ENCODE measurements at regions not wholly inside any gene's neighbourhood (a gene's known extent, or its start where the extent isn't known, plus 50 kb on each side); places are given as distances from the start of the nearest gene placed in this dataset.
A peak's percentile ranks its signal among the peaks of the same experiment; 100 is the strongest.

- no peaks in the 10 kb centered on the region for H3K9me3 ChIP-seq (ENCODE audit: control insufficient read depth, low read length)
- no peaks in the 10 kb centered on the region for H3K79me2 ChIP-seq
- H3K27ac ChIP-seq: peak overlapping the region; percentile 55
- no peaks in the 10 kb centered on the region for H3K27me3 ChIP-seq (ENCODE audit: control insufficient read depth, insufficient read depth, low read length)
- no peak overlapping the region for H3K4me2 ChIP-seq (ENCODE audit: low read length)
- no peak overlapping the region for H3K4me3 ChIP-seq (ENCODE audit: low read depth, low read length)
- no peak overlapping the region for H3K9ac ChIP-seq
- peaks cover 14% of the 10 kb centered on the region for H3K4me1 ChIP-seq
- H2AFZ ChIP-seq: no peak overlapping the region
- TF ChIP-seq, protein P1, sequence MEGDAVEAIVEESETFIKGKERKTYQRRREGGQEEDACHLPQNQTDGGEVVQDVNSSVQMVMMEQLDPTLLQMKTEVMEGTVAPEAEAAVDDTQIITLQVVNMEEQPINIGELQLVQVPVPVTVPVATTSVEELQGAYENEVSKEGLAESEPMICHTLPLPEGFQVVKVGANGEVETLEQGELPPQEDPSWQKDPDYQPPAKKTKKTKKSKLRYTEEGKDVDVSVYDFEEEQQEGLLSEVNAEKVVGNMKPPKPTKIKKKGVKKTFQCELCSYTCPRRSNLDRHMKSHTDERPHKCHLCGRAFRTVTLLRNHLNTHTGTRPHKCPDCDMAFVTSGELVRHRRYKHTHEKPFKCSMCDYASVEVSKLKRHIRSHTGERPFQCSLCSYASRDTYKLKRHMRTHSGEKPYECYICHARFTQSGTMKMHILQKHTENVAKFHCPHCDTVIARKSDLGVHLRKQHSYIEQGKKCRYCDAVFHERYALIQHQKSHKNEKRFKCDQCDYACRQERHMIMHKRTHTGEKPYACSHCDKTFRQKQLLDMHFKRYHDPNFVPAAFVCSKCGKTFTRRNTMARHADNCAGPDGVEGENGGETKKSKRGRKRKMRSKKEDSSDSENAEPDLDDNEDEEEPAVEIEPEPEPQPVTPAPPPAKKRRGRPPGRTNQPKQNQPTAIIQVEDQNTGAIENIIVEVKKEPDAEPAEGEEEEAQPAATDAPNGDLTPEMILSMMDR (IDR thresholded peaks at IDR 0.05): no peak
- no peaks in the 10 kb centered on the region for H3K36me3 ChIP-seq (ENCODE audit: control insufficient read depth, insufficient read depth, low read length)
These were observed 204.7 kb upstream of the DACH1 start for GRCh38 chr13:72071713-72072112.

DNA sequence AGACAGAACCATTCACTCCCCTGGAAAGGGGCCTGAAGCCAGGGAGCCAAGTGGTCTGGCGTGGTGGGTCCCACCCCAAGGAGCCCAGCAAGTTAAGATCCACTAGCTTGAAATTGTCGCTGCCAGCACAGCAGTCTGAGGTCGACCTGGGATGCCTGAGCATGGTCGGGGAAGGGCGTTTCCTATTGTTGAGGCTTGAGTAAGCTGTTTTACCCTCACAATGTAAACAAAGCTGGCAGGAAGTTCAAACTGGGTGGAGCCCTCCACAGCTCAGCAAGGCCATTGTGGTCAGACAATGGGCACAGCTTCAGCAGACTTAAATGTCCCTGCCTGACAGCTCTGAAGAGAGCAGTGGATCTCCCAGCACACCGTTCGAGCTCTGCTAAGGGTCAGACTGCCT, 195.6 kb upstream of the DACH1 start:
- Histone ChIP-seq H3K27me3 (ENCODE audit: control insufficient read depth, insufficient read depth, low read length) (no peaks in the 10 kb centered on the region), H3K9me3 (ENCODE audit: control insufficient read depth, low read length) (no peaks in the 10 kb centered on the region), H3K9ac (no peak overlapping the region), H2AFZ (no peak overlapping the region), H3K4me2 (ENCODE audit: low read length) (no peak overlapping the region), H3K27ac (no peak overlapping the region), H3K4me1 (no peaks in the 10 kb centered on the region), H3K4me3 (ENCODE audit: low read depth, low read length) (no peak overlapping the region), H3K79me2 (peaks cover 2% of the 10 kb centered on the region), H3K36me3 (ENCODE audit: control insufficient read depth, insufficient read depth, low read length) (no peaks in the 10 kb centered on the region)
- TF ChIP-seq, protein P1 (IDR thresholded peaks at IDR 0.05): no peak

GRCh38 chr13:72061613-72062012, 194.6 kb upstream of the DACH1 start:
- H3K4me3 ChIP-seq (ENCODE audit: low read depth, low read length): no peak overlapping the region
- no peak overlapping the region for H3K9ac ChIP-seq
- H3K36me3 ChIP-seq (ENCODE audit: control insufficient read depth, insufficient read depth, low read length): no peaks in the 10 kb centered on the region
- peaks cover 2% of the 10 kb centered on the region for H3K79me2 ChIP-seq
- no peaks in the 10 kb centered on the region for H3K9me3 ChIP-seq (ENCODE audit: control insufficient read depth, low read length)
- H3K27ac ChIP-seq: no peak overlapping the region
- H3K4me2 ChIP-seq (ENCODE audit: low read length): no peak overlapping the region
- no peaks in the 10 kb centered on the region for H3K27me3 ChIP-seq (ENCODE audit: control insufficient read depth, insufficient read depth, low read length)
- no peak overlapping the region for H2AFZ ChIP-seq
- no peaks in the 10 kb centered on the region for H3K4me1 ChIP-seq
- TF ChIP-seq, protein P1 (IDR thresholded peaks at IDR 0.05): no peak

- Histone ChIP-seq H3K9me3 (ENCODE audit: control insufficient read depth, low read length) (no peaks in the 10 kb centered on the region), H3K4me1 (peaks cover 13% of the 10 kb centered on the region), H3K4me3 (ENCODE audit: low read depth, low read length) (no peak overlapping the region), H2AFZ (no peak overlapping the region), H3K4me2 (ENCODE audit: low read length) (no peak overlapping the region), H3K79me2 (peaks cover 14% of the 10 kb centered on the region), H3K27ac (peak overlapping the region; percentile 86), H3K9ac (no peak overlapping the region), H3K36me3 (ENCODE audit: control insufficient read depth, insufficient read depth, low read length) (no peaks in the 10 kb centered on the region), H3K27me3 (ENCODE audit: control insufficient read depth, insufficient read depth, low read length) (no peaks in the 10 kb centered on the region)
- TF ChIP-seq, protein P1 (IDR thresholded peaks at IDR 0.05): no peak
These were observed 183.2 kb upstream of the DACH1 start for GRCh38 chr13:72050251-72050650.

DNA sequence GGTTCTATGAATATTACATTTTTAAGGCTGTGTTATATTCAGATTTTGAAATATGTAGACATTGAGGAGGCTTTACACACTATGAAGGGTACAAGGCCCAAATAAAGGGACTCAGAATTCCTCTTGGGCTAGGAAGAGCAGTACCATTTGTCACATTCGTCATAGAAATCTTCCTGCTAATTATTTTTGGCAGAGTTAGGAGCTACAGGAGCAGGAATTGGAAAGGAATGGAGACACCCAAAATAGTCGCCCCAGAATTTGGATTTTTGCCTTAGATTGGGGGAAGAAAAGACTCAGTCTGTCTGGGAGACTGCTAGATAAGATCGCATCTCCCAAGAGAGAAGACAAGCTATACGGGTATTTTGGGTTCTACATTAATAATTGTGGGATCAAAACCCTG, 176.4 kb upstream of the DACH1 start:
- Histone ChIP-seq H3K36me3 (ENCODE audit: control insufficient read depth, insufficient read depth, low read length) (no peaks in the 10 kb centered on the region), H3K27ac (peak overlapping the region; percentile 86), H3K9ac (no peak overlapping the region), H3K4me1 (peaks cover 25% of the 10 kb centered on the region), H3K9me3 (ENCODE audit: control insufficient read depth, low read length) (no peaks in the 10 kb centered on the region), H3K4me3 (ENCODE audit: low read depth, low read length) (no peak overlapping the region), H2AFZ (peak overlapping the region; percentile 33), H3K27me3 (ENCODE audit: control insufficient read depth, insufficient read depth, low read length) (no peaks in the 10 kb centered on the region), H3K79me2 (no peaks in the 10 kb centered on the region), H3K4me2 (ENCODE audit: low read length) (no peak overlapping the region)
- TF ChIP-seq, protein P1 (IDR thresholded peaks at IDR 0.05): no peak

All from parathyroid adenoma (tissue), 2 donors.